ENCODE measurements at regions not wholly inside any gene's neighbourhood (a gene's known extent, or its start where the extent isn't known, plus 50 kb on each side); places are given as distances from the start of the nearest gene placed in this dataset.

- Histone ChIP-seq H3K27ac (ENCODE audit: insufficient read depth, low read length) (no peak overlapping the region), H3K9me1 (ENCODE audit: insufficient read depth, low read length) (no peaks in the 10 kb centered on the region), H3K36me3 (ENCODE audit: control insufficient read depth, insufficient read depth, low read length) (no peaks in the 10 kb centered on the region), H3K18ac (ENCODE audit: low read depth, low read length) (no peak overlapping the region), H2BK120ac (ENCODE audit: low read depth, low read length) (no peak overlapping the region), H3K4me3 (ENCODE audit: insufficient read depth, low read depth, low read length) (no peak overlapping the region), H2AK5ac (ENCODE audit: low read depth, low read length) (no peak overlapping the region), H2AK9ac (replicated peaks; ENCODE audit: low read depth, low read length, poor library complexity) (no peak overlapping the region), H4K91ac (ENCODE audit: insufficient read depth, low read depth, low read length) (no peak overlapping the region), H3K9ac (ENCODE audit: low read depth, low read length) (no peak overlapping the region), H3K14ac (replicated peaks; ENCODE audit: low read depth, low read length) (no peak overlapping the region), H3K4me1 (ENCODE audit: control insufficient read depth, insufficient read depth, low read length) (no peaks in the 10 kb centered on the region), H3K23ac (ENCODE audit: low read depth, low read length) (no peak overlapping the region), H3K56ac (ENCODE audit: extremely low read depth, insufficient read depth, low read length) (no peak overlapping the region), H3K4ac (ENCODE audit: low read depth, low read length) (no peak overlapping the region), H4K20me1 (ENCODE audit: insufficient read depth, low read length) (no peaks in the 10 kb centered on the region), H4K5ac (ENCODE audit: low read depth, low read length) (no peak overlapping the region), H3K27me3 (ENCODE audit: control insufficient read depth, insufficient read depth, low read length) (no peaks in the 10 kb centered on the region), H3K9me3 (ENCODE audit: control insufficient read depth, insufficient read depth, low read length) (no peaks in the 10 kb centered on the region), H2BK5ac (ENCODE audit: low read depth, low read length, poor library complexity, severe bottlenecking) (no peak overlapping the region), H2BK15ac (ENCODE audit: low read depth, low read length) (no peak overlapping the region), H2AFZ (replicated peaks; ENCODE audit: low read length, poor library complexity) (no peak overlapping the region), H3K79me1 (ENCODE audit: low read depth in 1 of 2, low read length in 2 of 2) (no peaks in the 10 kb centered on the region), H2BK20ac (ENCODE audit: low read depth, low read length) (no peak overlapping the region), H4K8ac (ENCODE audit: low read depth in 2 of 2, low read length in 2 of 2) (no peak overlapping the region), H3K4me2 (ENCODE audit: low read depth, low read length) (no peak overlapping the region)
- 60% methylated on average over 1 of the region's 3 CpGs; no CpG with 5 or more reads in 1 of the 2 experiments for WGBS, 2 experiments (ENCODE audit: extremely low coverage in 2 of 2, insufficient read length in 1 of 2)
- dilution Hi-C loops (cut with HindIII; ENCODE audit: low sequenced_read_pairs, unreplicated experiment) (no loop called here), intact Hi-C loops (cut with micrococcal nuclease) (no loop called here), in situ Hi-C loops (cut with MboI; ENCODE audit: low sequenced_read_pairs) (no loop called here)
- ChIA-PET CTCF (interaction anchor here (0.6 kb wide), 1 partner anchor 13 kb away, joined by 3 read pairs; no protein-coding TSS in a partner anchor), POLR2A (ENCODE audit: unreplicated experiment) (no interaction called here)
- DNase-seq, result no peak
- BruUV-seq (replicated peaks), result no TSS peak
- no peak for ATAC-seq (ENCODE audit: low read depth)
- TF ChIP-seq BHLHE40 (IDR thresholded peaks at IDR 0.05; ENCODE audit: low read depth, low read length) (no peak), CHD1 (IDR thresholded peaks at IDR 0.05; ENCODE audit: low read depth, low read length) (no peak), RFX5 (IDR thresholded peaks at IDR 0.05; ENCODE audit: low read depth, low read length) (no peak), SMC3 (IDR thresholded peaks at IDR 0.05; ENCODE audit: low read depth, low read length) (no peak), POLR2A (IDR thresholded peaks at IDR 0.05; ENCODE audit: low read depth, low read length) (no peak), CEBPB (IDR thresholded peaks at IDR 0.05; ENCODE audit: low read depth, low read length) (no peak), RAD21 (IDR thresholded peaks at IDR 0.05; ENCODE audit: low read length) (no peak), MAFK (IDR thresholded peaks at IDR 0.05; ENCODE audit: low read depth, low read length) (no peak), USF2 (IDR thresholded peaks at IDR 0.05; ENCODE audit: low read depth, low read length) (no peak), FOS (IDR thresholded peaks at IDR 0.05; ENCODE audit: low read depth, low read length) (no peak), CTCF (conservative IDR thresholded peaks at IDR 0.05; ENCODE audit: low read depth, low read length) (no peak), MXI1 (IDR thresholded peaks at IDR 0.05; ENCODE audit: borderline replicate concordance, low read depth, low read length) (no peak), NFE2L2 (IDR thresholded peaks at IDR 0.05; ENCODE audit: low read depth, low read length) (no peak), MAZ (IDR thresholded peaks at IDR 0.05; ENCODE audit: borderline replicate concordance, low read depth, low read length) (no peak), ELK1 (IDR thresholded peaks at IDR 0.05; ENCODE audit: borderline replicate concordance, low read depth, low read length) (no peak)
Measured at GRCh38 chr4:40687676-40688389, 58.2 kb upstream of the RBM47 start.

Data from IMR-90 (cell line).